Caco-2 (cell line): ENCODE measurements at regions not wholly inside any gene's neighbourhood (a gene's known extent, or its start where the extent isn't known, plus 50 kb on each side); places are given as distances from the start of the nearest gene placed in this dataset.

Experiments used
- BruUV-seq: library from RNA; stranded (reverse); fragments of 400-500 nt; replicated peaks from 2 replicates; lab custom pipeline; 2021; lab: Mats Ljungman, UMichigan
- CTCF ChIA-PET: fragments of 300-600 bp; sonication (Branson Sonifier 250); formaldehyde crosslinking; loops from one replicate; lab custom pipeline; 2022; ENCODE audit warnings: antibody characterized with exemption; lab: Charles Lee
- POLR2A ChIA-PET: fragments of 300-600 bp; sonication (Branson Sonifier 250); formaldehyde crosslinking; loops from one replicate; lab custom pipeline; 2022; ENCODE audit warnings: antibody characterized with exemption; lab: Charles Lee
- DNase-seq, 2 experiments: peaks; one replicate each; pipeline versions ENCODE4 v3.0.0 to v3.0.0-alpha.2; 2020 to 2022
- H3K27me3 ChIP-seq: replicated peaks from 2 replicates; pipeline ENCODE4 v1.6.0; 2011; ENCODE audit warnings: low read length; ENCODE audit not compliant: control insufficient read depth, insufficient read depth
- H3K36me3 ChIP-seq: 2 replicates; pipeline ENCODE4 v1.5.1; 2011; ENCODE audit warnings: low read length; ENCODE audit not compliant: control insufficient read depth, insufficient read depth
- H3K4me1 ChIP-seq: fragments of 250-450 bp; sonication (Bioruptor Pico); 2 replicates; pipeline ENCODE4 v1.5.1; 2020; ENCODE audit warnings: mild to moderate bottlenecking
- H3K4me3 ChIP-seq: 2 replicates; pipeline ENCODE4 v1.5.1; 2011; ENCODE audit warnings: low read depth, mild to moderate bottlenecking, control low read depth, low read length
- H3K9me3 ChIP-seq: fragments of 250-450 bp; sonication (Bioruptor Pico); 2 replicates; pipeline ENCODE4 v1.5.1; 2020; ENCODE audit warnings: mild to moderate bottlenecking, moderate library complexity
- H3K27ac Mint-ChIP-seq: one replicate; pipeline ENCODE4 v1.8.0; 2022; ENCODE audit warnings: mixed read lengths; ENCODE audit not compliant: unreplicated experiment
- H3K27me3 Mint-ChIP-seq: one replicate; pipeline ENCODE4 v1.8.0; 2022; ENCODE audit warnings: mixed read lengths; ENCODE audit not compliant: insufficient read depth, unreplicated experiment
- H3K36me3 Mint-ChIP-seq: one replicate; pipeline ENCODE4 v1.8.0; 2022; ENCODE audit warnings: mild to moderate bottlenecking, mixed read lengths; ENCODE audit not compliant: insufficient read depth, unreplicated experiment
- H3K4me1 Mint-ChIP-seq: one replicate; pipeline ENCODE4 v1.8.0; 2022; ENCODE audit warnings: low read depth, mixed read lengths; ENCODE audit not compliant: unreplicated experiment
- H3K4me3 Mint-ChIP-seq: one replicate; pipeline ENCODE4 v1.8.0; 2022; ENCODE audit warnings: mild to moderate bottlenecking, moderate library complexity, mixed read lengths; ENCODE audit not compliant: unreplicated experiment
- H3K9me3 Mint-ChIP-seq: one replicate; pipeline ENCODE4 v1.8.0; 2022; ENCODE audit warnings: mixed read lengths; ENCODE audit not compliant: unreplicated experiment
- intact Hi-C: fragments of 100-400 bp; cut with micrococcal nuclease; formaldehyde crosslinking; loops from one replicate; pipeline ENCODE4 v1.10.0; 2022; ENCODE audit not compliant: unreplicated experiment
- TF ChIP-seq, protein P1 (sequence below), 2 experiments: fragments of 200-600 bp in 1 of 2; IDR thresholded peaks; 1 replicate in 1 of 2; 2 replicates in 1 of 2; pipeline versions ENCODE4 v1.5.1 to v1.8.0; 2011 to 2022; ENCODE audit warnings: antibody characterized with exemption in 1 of 2, control low read depth in 1 of 2, inconsistent platforms in 1 of 2, low read depth in 1 of 2, low read length in 1 of 2, mild to moderate bottlenecking in 1 of 2, moderate library complexity in 1 of 2; ENCODE audit not compliant: insufficient read depth in 1 of 2, severe bottlenecking in 1 of 2, unreplicated experiment in 1 of 2

DNA sequence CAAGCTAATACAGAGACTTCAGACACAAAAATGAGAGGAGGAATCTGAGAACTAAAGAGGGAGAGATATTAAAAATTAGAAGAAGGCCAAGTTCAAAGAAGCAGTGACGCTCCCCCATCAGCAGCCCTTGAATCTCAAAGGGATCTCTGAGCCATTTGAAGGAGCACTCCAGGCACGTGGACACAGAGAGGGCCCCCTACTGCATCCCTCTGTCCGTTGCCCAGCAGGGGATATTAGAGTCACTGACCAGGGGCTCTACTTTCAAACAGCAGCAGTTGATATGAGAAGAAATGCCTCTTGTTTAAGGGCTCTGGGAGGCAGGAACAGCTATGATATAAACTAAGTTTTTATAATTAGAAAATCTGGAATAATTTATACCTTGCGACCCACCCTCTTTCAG, 479.0 kb upstream of the SALL1 start:
- CTCF ChIA-PET = no interaction called here
- no peaks in the 10 kb centered on the region for H3K4me1 ChIP-seq
- H3K9me3 ChIP-seq = no peaks in the 10 kb centered on the region
- BruUV-seq = no TSS peak
- H3K36me3 Mint-ChIP-seq = no peaks in the 10 kb centered on the region
- H3K27me3 ChIP-seq = no peaks in the 10 kb centered on the region
- H3K36me3 ChIP-seq = no peaks in the 10 kb centered on the region
- no peaks in the 10 kb centered on the region for H3K4me1 Mint-ChIP-seq
- no peak overlapping the region for H3K4me3 ChIP-seq
- TF ChIP-seq, protein P1, sequence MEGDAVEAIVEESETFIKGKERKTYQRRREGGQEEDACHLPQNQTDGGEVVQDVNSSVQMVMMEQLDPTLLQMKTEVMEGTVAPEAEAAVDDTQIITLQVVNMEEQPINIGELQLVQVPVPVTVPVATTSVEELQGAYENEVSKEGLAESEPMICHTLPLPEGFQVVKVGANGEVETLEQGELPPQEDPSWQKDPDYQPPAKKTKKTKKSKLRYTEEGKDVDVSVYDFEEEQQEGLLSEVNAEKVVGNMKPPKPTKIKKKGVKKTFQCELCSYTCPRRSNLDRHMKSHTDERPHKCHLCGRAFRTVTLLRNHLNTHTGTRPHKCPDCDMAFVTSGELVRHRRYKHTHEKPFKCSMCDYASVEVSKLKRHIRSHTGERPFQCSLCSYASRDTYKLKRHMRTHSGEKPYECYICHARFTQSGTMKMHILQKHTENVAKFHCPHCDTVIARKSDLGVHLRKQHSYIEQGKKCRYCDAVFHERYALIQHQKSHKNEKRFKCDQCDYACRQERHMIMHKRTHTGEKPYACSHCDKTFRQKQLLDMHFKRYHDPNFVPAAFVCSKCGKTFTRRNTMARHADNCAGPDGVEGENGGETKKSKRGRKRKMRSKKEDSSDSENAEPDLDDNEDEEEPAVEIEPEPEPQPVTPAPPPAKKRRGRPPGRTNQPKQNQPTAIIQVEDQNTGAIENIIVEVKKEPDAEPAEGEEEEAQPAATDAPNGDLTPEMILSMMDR (IDR thresholded peaks at IDR 0.05; ENCODE audit: insufficient read depth in 1 of 2, low read depth in 1 of 2, low read length in 1 of 2, severe bottlenecking in 1 of 2, unreplicated experiment in 1 of 2) = no peak
- intact Hi-C loops = no loop called here
- peaks cover 18% of the 10 kb centered on the region for H3K9me3 Mint-ChIP-seq
- H3K4me3 Mint-ChIP-seq = no peak overlapping the region
- H3K27ac Mint-ChIP-seq = no peak overlapping the region
- DNase-seq = no peak
- POLR2A ChIA-PET = no interaction called here
- peaks cover 8% of the 10 kb centered on the region for H3K27me3 Mint-ChIP-seq

GRCh38 chr16:51629576-51629975, 478.5 kb upstream of the SALL1 start:
- ChIA-PET CTCF (no interaction called here), POLR2A (no interaction called here)
- Mint-ChIP-seq H3K4me3 (no peak overlapping the region), H3K4me1 (no peaks in the 10 kb centered on the region), H3K36me3 (no peaks in the 10 kb centered on the region), H3K9me3 (peaks cover 18% of the 10 kb centered on the region), H3K27ac (no peak overlapping the region), H3K27me3 (peaks cover 8% of the 10 kb centered on the region)
- Histone ChIP-seq H3K27me3 (no peaks in the 10 kb centered on the region), H3K9me3 (no peaks in the 10 kb centered on the region), H3K4me3 (no peak overlapping the region), H3K36me3 (no peaks in the 10 kb centered on the region), H3K4me1 (no peaks in the 10 kb centered on the region)
- TF ChIP-seq, protein P1 (IDR thresholded peaks at IDR 0.05; ENCODE audit: insufficient read depth in 1 of 2, low read depth in 1 of 2, low read length in 1 of 2, severe bottlenecking in 1 of 2, unreplicated experiment in 1 of 2) = no peak
- intact Hi-C loops = no loop called here
- no TSS peak for BruUV-seq
- no peak for DNase-seq

DNA sequence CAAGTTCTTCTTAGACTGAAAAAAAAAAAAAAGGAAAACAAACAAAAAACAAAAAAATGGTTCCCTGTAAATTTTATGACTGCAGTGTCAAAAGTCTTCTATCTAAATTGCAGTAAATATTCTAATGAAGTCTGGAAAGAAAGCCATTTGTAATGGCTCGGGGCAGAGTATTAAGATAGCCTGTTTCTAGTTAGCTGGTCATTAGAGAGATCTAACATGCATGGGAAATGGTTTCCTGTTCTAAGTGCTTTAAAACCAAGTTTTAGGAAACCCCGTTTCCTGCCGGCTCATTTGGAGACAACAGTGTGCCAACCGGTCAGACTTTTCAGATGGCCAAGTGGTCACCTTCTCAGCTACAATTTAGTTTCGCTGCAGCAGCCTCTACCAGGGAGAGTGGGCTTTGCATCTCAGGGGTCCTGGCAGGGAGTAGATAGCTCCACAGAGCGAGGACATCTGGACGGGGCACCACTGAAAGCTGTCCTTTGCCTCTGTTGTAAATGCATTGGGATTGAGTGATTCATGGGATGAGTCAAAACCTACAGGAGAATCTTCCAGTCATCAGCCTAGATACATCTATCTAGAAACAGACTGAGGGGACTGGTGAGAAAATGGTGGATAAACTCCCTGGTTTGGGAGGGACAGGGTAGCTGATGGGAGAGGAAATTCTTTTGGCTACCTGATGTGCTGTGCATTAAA, 473.2 kb upstream of the SALL1 start:
- H3K4me3 Mint-ChIP-seq = no peak overlapping the region
- Histone ChIP-seq H3K4me3 (no peak overlapping the region), H3K9me3 (no peaks in the 10 kb centered on the region), H3K27me3 (no peaks in the 10 kb centered on the region), H3K36me3 (no peaks in the 10 kb centered on the region), H3K4me1 (no peaks in the 10 kb centered on the region)
- H3K27me3 Mint-ChIP-seq = peaks cover 3% of the 10 kb centered on the region
- intact Hi-C loops = no loop called here
- TF ChIP-seq, protein P1 (IDR thresholded peaks at IDR 0.05; ENCODE audit: insufficient read depth in 1 of 2, low read depth in 1 of 2, low read length in 1 of 2, severe bottlenecking in 1 of 2, unreplicated experiment in 1 of 2) = no peak
- no peak overlapping the region for H3K27ac Mint-ChIP-seq
- no peak for DNase-seq
- no peaks in the 10 kb centered on the region for H3K4me1 Mint-ChIP-seq
- BruUV-seq = no TSS peak
- H3K36me3 Mint-ChIP-seq = no peaks in the 10 kb centered on the region
- H3K9me3 Mint-ChIP-seq = peaks cover 13% of the 10 kb centered on the region
- POLR2A ChIA-PET = no interaction called here
- CTCF ChIA-PET = no interaction called here
